H1 (cell line): ENCODE measurements at regions not wholly inside any gene's neighbourhood (a gene's known extent, or its start where the extent isn't known, plus 50 kb on each side); places are given as distances from the start of the nearest gene placed in this dataset.

Experiments used
- CTCF ChIA-PET: fragments of 300-600 bp; sonication (Branson Sonifier 250); formaldehyde crosslinking; loops from one replicate; lab custom pipeline; 2021; ENCODE audit not compliant: partially characterized antibody; lab: Charles Lee
- POLR2A ChIA-PET: fragments of 300-600 bp; sonication (Branson Sonifier 250); formaldehyde crosslinking; loops from one replicate; lab custom pipeline; 2021; ENCODE audit warnings: inconsistent platforms; ENCODE audit not compliant: partially characterized antibody; lab: Charles Lee
- DNase-seq, 2 experiments: peaks; one replicate each; pipeline versions ENCODE4 v3.0.0 to v3.0.0-alpha.2; 2010 to 2022; ENCODE audit warnings: low spot score in 2 of 2, low read depth in 1 of 2, mixed read lengths in 1 of 2
- FAIRE-seq: peaks from 2 replicates; lab custom pipeline; 2011; peaks lifted over from hg19 to GRCh38; lab: Jason Lieb, UNC
- H2AFZ ChIP-seq: 2 replicates; pipeline ENCODE4 v1.8.1; 2012; ENCODE audit warnings: low read length, inconsistent platforms
- H2AK5ac ChIP-seq: 2 replicates; pipeline ENCODE4 v1.6.1; 2013; ENCODE audit warnings: low read depth, low read length
- H2BK120ac ChIP-seq: replicated peaks from 2 replicates; pipeline ENCODE3; 2013; ENCODE audit warnings: low read depth, low read length, inconsistent platforms
- H2BK12ac ChIP-seq: 2 replicates; pipeline ENCODE4 v1.6.1; 2013; ENCODE audit warnings: low read depth, low read length
- H2BK15ac ChIP-seq: 2 replicates; pipeline ENCODE4 v1.6.1; 2013; ENCODE audit warnings: low read length
- H2BK20ac ChIP-seq: 2 replicates; pipeline ENCODE4 v1.6.1; 2013; ENCODE audit warnings: low read length
- H2BK5ac ChIP-seq: 2 replicates; pipeline ENCODE4 v1.6.1; 2013; ENCODE audit warnings: low read depth, low read length
- H3K14ac ChIP-seq: 2 replicates; pipeline ENCODE4 v1.6.1; 2013; ENCODE audit warnings: inconsistent platforms; ENCODE audit not compliant: insufficient read length
- H3K18ac ChIP-seq: 2 replicates; pipeline ENCODE4 v1.6.1; 2013; ENCODE audit warnings: low read length; ENCODE audit errors: extremely low read depth
- H3K23ac ChIP-seq: 2 replicates; pipeline ENCODE4 v1.6.1; 2013; ENCODE audit warnings: inconsistent platforms; ENCODE audit not compliant: insufficient read length
- H3K23me2 ChIP-seq: 2 replicates; pipeline ENCODE4 v1.6.1; 2013; ENCODE audit warnings: low read depth, low read length
- H3K27ac ChIP-seq: 2 replicates; pipeline ENCODE4 v1.6.1; 2011; ENCODE audit warnings: low read depth, low read length, inconsistent platforms
- H3K27me3 ChIP-seq, 4 experiments: replicated peaks in 1 of 4; 1 replicate in 1 of 4; 2 replicates in 3 of 4; pipeline versions ENCODE4 v1.6.1 to v1.8.1; 2011 to 2013; ENCODE audit warnings: low read length in 3 of 4, mild to moderate bottlenecking in 3 of 4, inconsistent platforms in 2 of 4, mixed read lengths in 2 of 4, moderate library complexity in 1 of 4; ENCODE audit not compliant: control insufficient read depth in 3 of 4, insufficient read depth in 3 of 4; ENCODE audit errors: extremely low read depth in 1 of 4
- H3K36me3 ChIP-seq, 4 experiments: 2 replicates each; pipeline versions ENCODE4 v1.6.1 to v1.8.1; 2011 to 2013; ENCODE audit warnings: mild to moderate bottlenecking in 4 of 4, low read length in 3 of 4, moderate library complexity in 2 of 4, control low read depth in 1 of 4, inconsistent platforms in 1 of 4; ENCODE audit not compliant: insufficient read depth in 4 of 4, control insufficient read depth in 2 of 4
- H3K4ac ChIP-seq: replicated peaks from 2 replicates; pipeline ENCODE3; 2013; ENCODE audit warnings: low read length, low read depth, mixed read lengths, inconsistent platforms; ENCODE audit not compliant: insufficient read length
- H3K4me1 ChIP-seq, 4 experiments: replicated peaks in 1 of 4; 1 replicate in 1 of 4; 2 replicates in 3 of 4; pipeline versions ENCODE4 v1.6.1 to v1.8.1; 2011 to 2013; ENCODE audit warnings: low read length in 3 of 4, inconsistent platforms in 2 of 4, mixed read lengths in 1 of 4; ENCODE audit not compliant: insufficient read depth in 4 of 4, control insufficient read depth in 3 of 4
- H3K4me2 ChIP-seq, 2 experiments: 2 replicates each; pipeline versions ENCODE4 v1.6.1 to v1.8.1; 2011 to 2013; ENCODE audit warnings: low read depth in 2 of 2, low read length in 2 of 2, control low read depth in 1 of 2, inconsistent platforms in 1 of 2, mild to moderate bottlenecking in 1 of 2; ENCODE audit not compliant: insufficient read depth in 1 of 2
- H3K4me3 ChIP-seq, 4 experiments: fragments of 200-600, 300-600 bp in 1 of 4; sonication (generic), shearing (Covaris generic), sonication (Bioruptor Twin) in 1 of 4; 2 replicates each; pipeline versions ENCODE4 v1.5.1 to v1.8.1; 2011 to 2016; ENCODE audit warnings: low read length in 4 of 4, low read depth in 3 of 4, control low read depth in 2 of 4, inconsistent platforms in 2 of 4, mild to moderate bottlenecking in 2 of 4, mixed read lengths in 1 of 4, moderate library complexity in 1 of 4; ENCODE audit not compliant: insufficient read depth in 2 of 4; ENCODE audit errors: extremely low read depth in 1 of 4
- H3K56ac ChIP-seq: replicated peaks from 2 replicates; pipeline ENCODE3; 2013; ENCODE audit warnings: low read depth, mild to moderate bottlenecking, mixed read lengths, low read length, inconsistent platforms; ENCODE audit not compliant: insufficient read length
- H3K79me1 ChIP-seq: 2 replicates; pipeline ENCODE4 v1.6.1; 2013; ENCODE audit warnings: low read depth, low read length, control low read depth
- H3K79me2 ChIP-seq, 2 experiments: 2 replicates each; pipeline versions ENCODE4 v1.6.1 to v1.8.1; 2012 to 2013; ENCODE audit warnings: low read length in 2 of 2, mild to moderate bottlenecking in 2 of 2, inconsistent platforms in 1 of 2; ENCODE audit not compliant: insufficient read depth in 2 of 2, control insufficient read depth in 1 of 2
- H3K9ac ChIP-seq, 4 experiments: replicated peaks in 1 of 4; 1 replicate in 1 of 4; 2 replicates in 3 of 4; pipeline versions ENCODE4 v1.6.1 to v1.8.1; 2011 to 2013; ENCODE audit warnings: low read depth in 3 of 4, low read length in 3 of 4, control low read depth in 2 of 4, mild to moderate bottlenecking in 2 of 4, moderate library complexity in 2 of 4, inconsistent platforms in 1 of 4; ENCODE audit errors: extremely low read depth in 1 of 4
- H3K9me3 ChIP-seq, 2 experiments: 2 replicates each; pipeline versions ENCODE4 v1.6.1 to v1.8.1; 2012 to 2013; ENCODE audit warnings: mild to moderate bottlenecking in 2 of 2, moderate library complexity in 2 of 2, control low read depth in 1 of 2, inconsistent platforms in 1 of 2, low read depth in 1 of 2, low read length in 1 of 2, mixed read lengths in 1 of 2; ENCODE audit not compliant: insufficient read depth in 2 of 2
- H4K20me1 ChIP-seq, 2 experiments: replicated peaks in 1 of 2; 2 replicates each; pipeline versions ENCODE3 to v1.8.1; 2011 to 2013; ENCODE audit warnings: inconsistent platforms in 2 of 2, low read length in 2 of 2, mild to moderate bottlenecking in 1 of 2; ENCODE audit not compliant: insufficient read depth in 2 of 2, control insufficient read depth in 1 of 2
- H4K5ac ChIP-seq: 2 replicates; pipeline ENCODE4 v1.6.1; 2013; ENCODE audit warnings: low read length, low read depth, mixed read lengths, inconsistent platforms; ENCODE audit not compliant: insufficient read length
- H4K8ac ChIP-seq: 2 replicates; pipeline ENCODE4 v1.8.0; 2013; ENCODE audit warnings: mild to moderate bottlenecking, moderate library complexity, low read length, inconsistent platforms; ENCODE audit not compliant: insufficient read depth; ENCODE audit errors: extremely low read depth
- H4K91ac ChIP-seq: replicated peaks from 2 replicates; pipeline ENCODE3; 2013; ENCODE audit warnings: low read length, mixed read lengths, inconsistent platforms; ENCODE audit not compliant: insufficient read length
- ATF3 ChIP-seq: IDR thresholded peaks from 2 replicates; pipeline ENCODE4 v1.6.1; 2011; ENCODE audit warnings: low read depth, mild to moderate bottlenecking, low read length; ENCODE audit not compliant: insufficient read depth
- HDAC2 ChIP-seq, 2 experiments: fragments of 300-600 bp in 1 of 2; sonication (generic) in 1 of 2; IDR thresholded peaks; 2 replicates each; pipeline ENCODE4 v1.6.1; 2011 to 2012; ENCODE audit warnings: low read depth in 2 of 2, low read length in 2 of 2, mild to moderate bottlenecking in 2 of 2, moderate library complexity in 2 of 2, borderline replicate concordance in 1 of 2, inconsistent platforms in 1 of 2
- KDM5A ChIP-seq: fragments of 200-600 bp; IDR thresholded peaks from 2 replicates; pipeline ENCODE4 v1.7.1; 2012; ENCODE audit warnings: mild to moderate bottlenecking, low read length, inconsistent platforms, mixed read lengths
- MAX ChIP-seq: IDR thresholded peaks from 2 replicates; pipeline ENCODE4 v1.6.1; 2012; ENCODE audit warnings: inconsistent platforms
- PHF8 ChIP-seq: fragments of 200-600 bp; sonication (generic); conservative IDR thresholded peaks from 2 replicates; pipeline ENCODE4 v1.7.1; 2012; ENCODE audit warnings: low read depth, mild to moderate bottlenecking, inconsistent platforms, low read length, moderate library complexity
- RXRA ChIP-seq: IDR thresholded peaks from 2 replicates; pipeline ENCODE4 v1.6.1; 2011; ENCODE audit warnings: low read depth, mild to moderate bottlenecking, low read length, moderate library complexity; ENCODE audit not compliant: insufficient read depth
- SIX5 ChIP-seq: IDR thresholded peaks from 2 replicates; pipeline ENCODE4 v1.6.1; 2011; ENCODE audit warnings: mild to moderate bottlenecking, low read depth, low read length
- SP2 ChIP-seq: IDR thresholded peaks from 2 replicates; pipeline ENCODE4 v1.6.1; 2012; ENCODE audit warnings: mild to moderate bottlenecking, low read length, inconsistent platforms
- TAF7 ChIP-seq: optimal IDR thresholded peaks from 2 replicates; pipeline ENCODE3; 2011; ENCODE audit warnings: low read depth, mild to moderate bottlenecking, inconsistent platforms, low read length, moderate library complexity, borderline replicate concordance
- YY1 ChIP-seq: IDR thresholded peaks from 2 replicates; pipeline ENCODE4 v1.6.1; 2011; ENCODE audit warnings: low read depth, mild to moderate bottlenecking, low read length
- ZNF274 ChIP-seq: IDR thresholded peaks from 2 replicates; pipeline ENCODE4 v1.7.0; 2012; ENCODE audit warnings: low read length, borderline replicate concordance; ENCODE audit errors: extremely low read depth
- WGBS, 2 experiments: shearing (Covaris generic) in 1 of 2; methylation state at CpG; one replicate each; pipeline versions ENCODE4 v1.1.6 to v1.1.7; 2013 to 2015; ENCODE audit warnings: low lambda C conversion rate in 2 of 2, mixed read lengths in 2 of 2, inconsistent platforms in 1 of 2, low coverage in 1 of 2, missing lambda C conversion rate in 1 of 2; ENCODE audit not compliant: insufficient replicate concordance in 2 of 2, insufficient coverage in 1 of 2, insufficient read length in 1 of 2; ENCODE audit errors: extremely low coverage in 1 of 2, missing lambda C conversion rate in 1 of 2; 5-methylcytosine and 5-hydroxymethylcytosine counted together

GRCh38 chr6:43868467-43868866 is 98.5 kb downstream of the VEGFA start:
- no peaks in the 10 kb centered on the region; a peak in 1 of 7 replicates for H3K27me3 ChIP-seq
- H2AK5ac ChIP-seq: no peak overlapping the region
- no peak overlapping the region for H3K4me2 ChIP-seq
- H3K9me3 ChIP-seq: no peaks in the 10 kb centered on the region
- H2BK15ac ChIP-seq: no peak overlapping the region
- no peak for TF ChIP-seq SP2
- TF ChIP-seq KDM5A: no peak
- no peak for TF ChIP-seq MAX
- no peak for TF ChIP-seq ATF3
- TF ChIP-seq RXRA: no peak
- no peak for TF ChIP-seq PHF8
- TF ChIP-seq ZNF274: no peak
- no peak for TF ChIP-seq YY1
- TF ChIP-seq HDAC2 (IDR thresholded peaks at IDR 0.05; ENCODE audit: borderline replicate concordance in 1 of 2, low read depth in 2 of 2, low read length in 2 of 2): no peak
- no peak for TF ChIP-seq SIX5
- no peak for TF ChIP-seq TAF7
- H4K8ac ChIP-seq: no peak overlapping the region
- no peak overlapping the region for H2AFZ ChIP-seq
- ChIA-PET POLR2A (interaction anchor here (1.1 kb wide), 1 partner anchor 58 kb away, joined by 3 read pairs; no protein-coding TSS in a partner anchor), CTCF (interaction anchor here (0.7 to 2.8 kb wide), 9 partner anchors 10 to 196 kb away, joined by 3 to 15 read pairs (median 5); no protein-coding TSS in a partner anchor)
- FAIRE-seq: no peak
- H3K4ac ChIP-seq: no peak overlapping the region
- H2BK5ac ChIP-seq: no peak overlapping the region
- peaks cover 0 to 13% (median 10%) of the 10 kb centered on the region in 4 experiments; a peak in 6 of 7 replicates for H3K4me1 ChIP-seq
- H3K4me3 ChIP-seq: no peak overlapping the region
- no peak overlapping the region for H2BK120ac ChIP-seq
- no peak overlapping the region for H4K5ac ChIP-seq
- WGBS, 2 experiments: 96% methylated on average over 6 of the region's 6 CpGs; no CpG with 5 or more reads in 1 of the 2 experiments
- H3K79me1 ChIP-seq: no peaks in the 10 kb centered on the region
- no peak overlapping the region for H2BK12ac ChIP-seq
- no peak overlapping the region for H3K18ac ChIP-seq
- no peak overlapping the region for H3K23ac ChIP-seq
- H3K14ac ChIP-seq: no peak overlapping the region
- H4K20me1 ChIP-seq: no peaks in the 10 kb centered on the region
- H3K23me2 ChIP-seq: no peaks in the 10 kb centered on the region
- H3K36me3 ChIP-seq: no peaks in the 10 kb centered on the region
- H2BK20ac ChIP-seq: no peak overlapping the region
- no peaks in the 10 kb centered on the region for H3K79me2 ChIP-seq
- no peak overlapping the region for H4K91ac ChIP-seq
- DNase-seq: no peak
- H3K9ac ChIP-seq: no peak overlapping the region
- no peak overlapping the region for H3K56ac ChIP-seq
- no peak overlapping the region for H3K27ac ChIP-seq
